ENCODE measurements at regions not wholly inside any gene's neighbourhood (a gene's known extent, or its start where the extent isn't known, plus 50 kb on each side); places are given as distances from the start of the nearest gene placed in this dataset.

DNA sequence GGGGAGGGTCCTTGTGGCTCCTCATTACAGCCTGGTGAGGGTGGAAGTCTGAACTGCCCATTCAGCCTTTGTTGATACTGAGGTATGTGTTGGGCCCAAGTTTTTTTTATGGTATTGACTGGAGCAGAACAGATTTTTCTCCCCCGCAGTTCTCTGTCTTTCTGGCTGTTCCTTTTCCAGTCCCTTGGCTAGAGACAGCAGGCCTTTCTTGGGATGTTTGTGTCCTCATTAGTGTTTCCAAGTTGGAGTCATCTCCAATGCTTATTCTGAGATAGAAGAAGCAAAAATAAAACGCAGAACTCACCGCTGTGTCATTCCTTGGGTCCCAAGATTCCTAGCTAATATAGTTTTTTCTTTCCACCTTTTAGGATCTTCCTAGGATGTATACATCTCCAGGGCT lies 193.3 kb downstream of the RAMP3 start:
- H3K36me3 Mint-ChIP-seq (ENCODE audit: low read depth), result no peaks in the 10 kb centered on the region
- Histone ChIP-seq H3K79me2 (replicated peaks; ENCODE audit: insufficient read depth) (no peaks in the 10 kb centered on the region), H2AFZ (peak overlapping the region; percentile 6; the same call in 1 of the 2 replicates), H3K9me2 (ENCODE audit: insufficient read depth) (no peaks in the 10 kb centered on the region), H4K20me1 (replicated peaks; ENCODE audit: insufficient read depth) (no peaks in the 10 kb centered on the region; the same call in 1 of the 2 replicates), H3K36me3 (ENCODE audit: insufficient read depth) (no peaks in the 10 kb centered on the region), H3F3A (replicated peaks; ENCODE audit: low read depth) (no peaks in the 10 kb centered on the region), H3K4me2 (no peak overlapping the region), H3K4me3 (no peak overlapping the region), H3K27me3 (ENCODE audit: insufficient read depth) (no peaks in the 10 kb centered on the region), H3K4me1 (ENCODE audit: insufficient read depth) (no peaks in the 10 kb centered on the region), H3K27ac (ENCODE audit: low read depth) (no peak overlapping the region)
- no peak overlapping the region for H3K4me3 Mint-ChIP-seq
- peaks cover 5% of the 10 kb centered on the region for H3K4me1 Mint-ChIP-seq
- TF ChIP-seq EZH2 (IDR thresholded peaks at IDR 0.05; ENCODE audit: low read depth, unreplicated experiment) (no peak), POLR2AphosphoS5 (IDR thresholded peaks at IDR 0.05; ENCODE audit: low read depth) (no peak), ETS1 (IDR thresholded peaks at IDR 0.05) (no peak), STAT1 (IDR thresholded peaks at IDR 0.05; ENCODE audit: unreplicated experiment) (no peak), CREB1 (CRISPR knock-in tag; IDR thresholded peaks at IDR 0.05; ENCODE audit: low read depth) (no peak)
- TF ChIP-seq, protein P1, sequence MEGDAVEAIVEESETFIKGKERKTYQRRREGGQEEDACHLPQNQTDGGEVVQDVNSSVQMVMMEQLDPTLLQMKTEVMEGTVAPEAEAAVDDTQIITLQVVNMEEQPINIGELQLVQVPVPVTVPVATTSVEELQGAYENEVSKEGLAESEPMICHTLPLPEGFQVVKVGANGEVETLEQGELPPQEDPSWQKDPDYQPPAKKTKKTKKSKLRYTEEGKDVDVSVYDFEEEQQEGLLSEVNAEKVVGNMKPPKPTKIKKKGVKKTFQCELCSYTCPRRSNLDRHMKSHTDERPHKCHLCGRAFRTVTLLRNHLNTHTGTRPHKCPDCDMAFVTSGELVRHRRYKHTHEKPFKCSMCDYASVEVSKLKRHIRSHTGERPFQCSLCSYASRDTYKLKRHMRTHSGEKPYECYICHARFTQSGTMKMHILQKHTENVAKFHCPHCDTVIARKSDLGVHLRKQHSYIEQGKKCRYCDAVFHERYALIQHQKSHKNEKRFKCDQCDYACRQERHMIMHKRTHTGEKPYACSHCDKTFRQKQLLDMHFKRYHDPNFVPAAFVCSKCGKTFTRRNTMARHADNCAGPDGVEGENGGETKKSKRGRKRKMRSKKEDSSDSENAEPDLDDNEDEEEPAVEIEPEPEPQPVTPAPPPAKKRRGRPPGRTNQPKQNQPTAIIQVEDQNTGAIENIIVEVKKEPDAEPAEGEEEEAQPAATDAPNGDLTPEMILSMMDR (conservative IDR thresholded peaks at IDR 0.05; ENCODE audit: low read depth in 2 of 2), result no peak
- TF ChIP-seq, protein P2, sequence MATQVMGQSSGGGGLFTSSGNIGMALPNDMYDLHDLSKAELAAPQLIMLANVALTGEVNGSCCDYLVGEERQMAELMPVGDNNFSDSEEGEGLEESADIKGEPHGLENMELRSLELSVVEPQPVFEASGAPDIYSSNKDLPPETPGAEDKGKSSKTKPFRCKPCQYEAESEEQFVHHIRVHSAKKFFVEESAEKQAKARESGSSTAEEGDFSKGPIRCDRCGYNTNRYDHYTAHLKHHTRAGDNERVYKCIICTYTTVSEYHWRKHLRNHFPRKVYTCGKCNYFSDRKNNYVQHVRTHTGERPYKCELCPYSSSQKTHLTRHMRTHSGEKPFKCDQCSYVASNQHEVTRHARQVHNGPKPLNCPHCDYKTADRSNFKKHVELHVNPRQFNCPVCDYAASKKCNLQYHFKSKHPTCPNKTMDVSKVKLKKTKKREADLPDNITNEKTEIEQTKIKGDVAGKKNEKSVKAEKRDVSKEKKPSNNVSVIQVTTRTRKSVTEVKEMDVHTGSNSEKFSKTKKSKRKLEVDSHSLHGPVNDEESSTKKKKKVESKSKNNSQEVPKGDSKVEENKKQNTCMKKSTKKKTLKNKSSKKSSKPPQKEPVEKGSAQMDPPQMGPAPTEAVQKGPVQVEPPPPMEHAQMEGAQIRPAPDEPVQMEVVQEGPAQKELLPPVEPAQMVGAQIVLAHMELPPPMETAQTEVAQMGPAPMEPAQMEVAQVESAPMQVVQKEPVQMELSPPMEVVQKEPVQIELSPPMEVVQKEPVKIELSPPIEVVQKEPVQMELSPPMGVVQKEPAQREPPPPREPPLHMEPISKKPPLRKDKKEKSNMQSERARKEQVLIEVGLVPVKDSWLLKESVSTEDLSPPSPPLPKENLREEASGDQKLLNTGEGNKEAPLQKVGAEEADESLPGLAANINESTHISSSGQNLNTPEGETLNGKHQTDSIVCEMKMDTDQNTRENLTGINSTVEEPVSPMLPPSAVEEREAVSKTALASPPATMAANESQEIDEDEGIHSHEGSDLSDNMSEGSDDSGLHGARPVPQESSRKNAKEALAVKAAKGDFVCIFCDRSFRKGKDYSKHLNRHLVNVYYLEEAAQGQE (IDR thresholded peaks at IDR 0.05; ENCODE audit: unreplicated experiment), result no peak
- TF ChIP-seq, protein P3, sequence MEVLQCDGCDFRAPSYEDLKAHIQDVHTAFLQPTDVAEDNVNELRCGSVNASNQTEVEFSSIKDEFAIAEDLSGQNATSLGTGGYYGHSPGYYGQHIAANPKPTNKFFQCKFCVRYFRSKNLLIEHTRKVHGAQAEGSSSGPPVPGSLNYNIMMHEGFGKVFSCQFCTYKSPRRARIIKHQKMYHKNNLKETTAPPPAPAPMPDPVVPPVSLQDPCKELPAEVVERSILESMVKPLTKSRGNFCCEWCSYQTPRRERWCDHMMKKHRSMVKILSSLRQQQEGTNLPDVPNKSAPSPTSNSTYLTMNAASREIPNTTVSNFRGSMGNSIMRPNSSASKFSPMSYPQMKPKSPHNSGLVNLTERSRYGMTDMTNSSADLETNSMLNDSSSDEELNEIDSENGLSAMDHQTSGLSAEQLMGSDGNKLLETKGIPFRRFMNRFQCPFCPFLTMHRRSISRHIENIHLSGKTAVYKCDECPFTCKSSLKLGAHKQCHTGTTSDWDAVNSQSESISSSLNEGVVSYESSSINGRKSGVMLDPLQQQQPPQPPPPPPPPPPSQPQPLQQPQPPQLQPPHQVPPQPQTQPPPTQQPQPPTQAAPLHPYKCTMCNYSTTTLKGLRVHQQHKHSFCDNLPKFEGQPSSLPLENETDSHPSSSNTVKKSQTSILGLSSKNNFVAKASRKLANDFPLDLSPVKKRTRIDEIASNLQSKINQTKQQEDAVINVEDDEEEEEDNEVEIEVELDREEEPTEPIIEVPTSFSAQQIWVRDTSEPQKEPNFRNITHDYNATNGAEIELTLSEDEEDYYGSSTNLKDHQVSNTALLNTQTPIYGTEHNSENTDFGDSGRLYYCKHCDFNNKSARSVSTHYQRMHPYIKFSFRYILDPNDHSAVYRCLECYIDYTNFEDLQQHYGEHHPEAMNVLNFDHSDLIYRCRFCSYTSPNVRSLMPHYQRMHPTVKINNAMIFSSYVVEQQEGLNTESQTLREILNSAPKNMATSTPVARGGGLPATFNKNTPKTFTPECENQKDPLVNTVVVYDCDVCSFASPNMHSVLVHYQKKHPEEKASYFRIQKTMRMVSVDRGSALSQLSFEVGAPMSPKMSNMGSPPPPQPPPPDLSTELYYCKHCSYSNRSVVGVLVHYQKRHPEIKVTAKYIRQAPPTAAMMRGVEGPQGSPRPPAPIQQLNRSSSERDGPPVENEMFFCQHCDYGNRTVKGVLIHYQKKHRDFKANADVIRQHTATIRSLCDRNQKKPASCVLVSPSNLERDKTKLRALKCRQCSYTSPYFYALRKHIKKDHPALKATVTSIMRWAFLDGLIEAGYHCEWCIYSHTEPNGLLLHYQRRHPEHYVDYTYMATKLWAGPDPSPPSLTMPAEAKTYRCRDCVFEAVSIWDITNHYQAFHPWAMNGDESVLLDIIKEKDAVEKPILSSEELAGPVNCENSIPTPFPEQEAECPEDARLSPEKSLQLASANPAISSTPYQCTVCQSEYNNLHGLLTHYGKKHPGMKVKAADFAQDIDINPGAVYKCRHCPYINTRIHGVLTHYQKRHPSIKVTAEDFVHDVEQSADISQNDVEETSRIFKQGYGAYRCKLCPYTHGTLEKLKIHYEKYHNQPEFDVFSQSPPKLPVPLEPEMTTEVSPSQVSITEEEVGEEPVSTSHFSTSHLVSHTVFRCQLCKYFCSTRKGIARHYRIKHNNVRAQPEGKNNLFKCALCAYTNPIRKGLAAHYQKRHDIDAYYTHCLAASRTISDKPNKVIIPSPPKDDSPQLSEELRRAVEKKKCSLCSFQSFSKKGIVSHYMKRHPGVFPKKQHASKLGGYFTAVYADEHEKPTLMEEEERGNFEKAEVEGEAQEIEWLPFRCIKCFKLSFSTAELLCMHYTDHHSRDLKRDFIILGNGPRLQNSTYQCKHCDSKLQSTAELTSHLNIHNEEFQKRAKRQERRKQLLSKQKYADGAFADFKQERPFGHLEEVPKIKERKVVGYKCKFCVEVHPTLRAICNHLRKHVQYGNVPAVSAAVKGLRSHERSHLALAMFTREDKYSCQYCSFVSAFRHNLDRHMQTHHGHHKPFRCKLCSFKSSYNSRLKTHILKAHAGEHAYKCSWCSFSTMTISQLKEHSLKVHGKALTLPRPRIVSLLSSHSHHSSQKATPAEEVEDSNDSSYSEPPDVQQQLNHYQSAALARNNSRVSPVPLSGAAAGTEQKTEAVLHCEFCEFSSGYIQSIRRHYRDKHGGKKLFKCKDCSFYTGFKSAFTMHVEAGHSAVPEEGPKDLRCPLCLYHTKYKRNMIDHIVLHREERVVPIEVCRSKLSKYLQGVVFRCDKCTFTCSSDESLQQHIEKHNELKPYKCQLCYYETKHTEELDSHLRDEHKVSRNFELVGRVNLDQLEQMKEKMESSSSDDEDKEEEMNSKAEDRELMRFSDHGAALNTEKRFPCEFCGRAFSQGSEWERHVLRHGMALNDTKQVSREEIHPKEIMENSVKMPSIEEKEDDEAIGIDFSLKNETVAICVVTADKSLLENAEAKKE (CRISPR knock-in tag; IDR thresholded peaks at IDR 0.05), result no peak
- no peak overlapping the region for H3K27ac Mint-ChIP-seq
- H3K9me3 Mint-ChIP-seq, result no peaks in the 10 kb centered on the region
- H3K27me3 Mint-ChIP-seq (ENCODE audit: insufficient read depth, low read depth, poor library complexity), result no peaks in the 10 kb centered on the region
- ATAC-seq (no peak), DNase-seq (ENCODE audit: low spot score) (no peak)

Measured in GM23338 (cell line).